Hematopoietic multipotent progenitor cell (in vitro differentiated cells): ENCODE measurements at regions not wholly inside any gene's neighbourhood (a gene's known extent, or its start where the extent isn't known, plus 50 kb on each side); places are given as distances from the start of the nearest gene placed in this dataset.

Experiments
- DNase-seq, 3 donors: peaks; one replicate each; pipeline ENCODE4 v3.0.0-alpha.2; 2011 to 2015; ENCODE audit warnings: low read depth in 2 of 3, low spot score in 2 of 3

GRCh38 chr11:69967484-69967883 is 110.6 kb upstream of the ANO1 start:
- DNase-seq = no peak

GRCh38 chr11:69968396-69969347 is 109.4 kb upstream of the ANO1 start:
- DNase-seq = no peak

GRCh38 chr11:69969890-69970784 is 108.0 kb upstream of the ANO1 start:
- DNase-seq = no peak

GRCh38 chr11:69970785-69971535 is 107.2 kb upstream of the ANO1 start:
- no peak for DNase-seq

- no peak for DNase-seq
Measured at GRCh38 chr11:69971741-69972140, 106.4 kb upstream of the ANO1 start.

GRCh38 chr11:69972351-69972802 is 105.7 kb upstream of the ANO1 start:
- DNase-seq = no peak

GRCh38 chr11:69974528-69974927 is 103.6 kb upstream of the ANO1 start:
- no peak for DNase-seq

- no peak for DNase-seq
Measured at GRCh38 chr11:69975822-69976221, 102.3 kb upstream of the ANO1 start.

- DNase-seq = no peak
Measured at GRCh38 chr11:69976794-69977193, 101.3 kb upstream of the ANO1 start.

GRCh38 chr11:69977951-69978350 is 100.2 kb upstream of the ANO1 start:
- DNase-seq = no peak

GRCh38 chr11:69978841-69979614 is 99.1 kb upstream of the ANO1 start:
- DNase-seq = no peak

GRCh38 chr11:69979632-69980031 is 98.5 kb upstream of the ANO1 start:
- DNase-seq = no peak

- no peak for DNase-seq
Measured at GRCh38 chr11:69981119-69981784, 96.9 kb upstream of the ANO1 start.

- DNase-seq = no peak
Measured at GRCh38 chr11:69982690-69983570, 95.2 kb upstream of the ANO1 start.

GRCh38 chr11:69983571-69983877 is 94.6 kb upstream of the ANO1 start:
- DNase-seq = no peak

GRCh38 chr11:69983897-69984438 is 94.1 kb upstream of the ANO1 start:
- DNase-seq = no peak

GRCh38 chr11:69984457-69985261 is 93.5 kb upstream of the ANO1 start:
- peak in 1 of 3 donors; percentile 21 for DNase-seq

GRCh38 chr11:69985331-69985640 is 92.8 kb upstream of the ANO1 start:
- no peak for DNase-seq
